GM12864 (cell line): ENCODE measurements at regions not wholly inside any gene's neighbourhood (a gene's known extent, or its start where the extent isn't known, plus 50 kb on each side); places are given as distances from the start of the nearest gene placed in this dataset.
"Not testable (repeated sequence)": the region's sequence is repeated elsewhere in the genome, so short reads cannot be mapped to it uniquely, and the experiment has no call there.

Experiments
- DNase-seq: peaks from one replicate; pipeline ENCODE4 v3.0.0-alpha.2; 2011; ENCODE audit warnings: low read depth
- H3K4me3 ChIP-seq: 2 replicates; pipeline ENCODE4 v1.5.1; 2011; ENCODE audit warnings: mild to moderate bottlenecking, low read depth, low read length, control low read depth
- CTCF ChIP-seq: IDR thresholded peaks from 2 replicates; pipeline ENCODE4 v1.5.1; 2011; ENCODE audit warnings: low read depth, mild to moderate bottlenecking, moderate library complexity, low read length, control low read depth, inconsistent platforms; ENCODE audit errors: missing control alignments

DNA sequence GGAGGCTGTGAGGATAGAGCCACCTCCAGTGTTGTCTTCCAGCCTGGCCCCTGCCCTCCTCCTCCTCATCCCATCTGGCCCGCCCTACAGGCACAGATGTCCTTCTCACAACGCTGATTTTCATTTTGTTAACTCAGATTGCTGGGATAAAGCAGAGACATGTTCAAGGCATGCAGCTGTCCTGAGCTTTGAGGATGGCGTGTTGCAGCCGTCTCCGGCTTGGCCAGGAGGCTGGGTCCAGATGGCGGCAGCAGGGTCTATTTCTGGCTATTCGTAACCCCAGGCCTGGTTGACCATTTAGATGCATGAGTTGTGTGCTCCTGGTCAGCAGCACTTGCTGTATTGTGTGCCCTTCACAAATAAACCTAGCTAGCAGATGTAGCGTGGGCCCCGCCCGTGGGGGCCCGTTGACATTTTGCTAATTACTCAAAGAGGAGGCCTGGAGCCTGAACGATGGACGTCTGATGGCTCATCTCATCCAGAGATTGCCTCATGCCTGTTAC, 185.0 kb downstream of the BANP start:
- not testable (repeated sequence) for DNase-seq

GRCh38 chr16:88136939-88137338, 185.7 kb downstream of the BANP start:
- not testable (repeated sequence) for DNase-seq

More for the DNA sequence above, 185.0 kb downstream of the BANP start:
- not testable (repeated sequence) for H3K4me3 ChIP-seq

GRCh38 chr16:88139141-88139540, 187.9 kb downstream of the BANP start:
- DNase-seq: not testable (repeated sequence)

More at GRCh38 chr16:88136939-88137338, 185.7 kb downstream of the BANP start:
- H3K4me3 ChIP-seq: not testable (repeated sequence)

DNA sequence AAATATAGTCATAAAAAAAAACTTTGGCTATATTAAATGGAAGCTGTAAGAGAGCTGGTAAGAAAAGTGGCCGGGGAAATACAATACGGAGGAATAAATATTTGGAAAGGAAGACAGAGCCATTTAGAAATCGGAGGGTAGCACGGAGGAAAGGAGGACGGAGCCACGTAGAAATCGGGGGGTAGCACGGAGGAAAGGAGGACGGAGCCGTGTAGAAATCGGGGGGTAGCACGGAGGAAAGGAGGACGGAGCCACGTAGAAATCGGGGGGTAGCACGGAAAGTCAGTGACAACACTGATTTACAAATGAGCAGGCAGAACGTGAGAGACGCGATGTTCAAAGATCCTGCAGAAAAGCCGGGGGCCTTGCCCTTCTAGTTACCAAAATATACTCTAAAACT, 189.0 kb downstream of the BANP start:
- not testable (repeated sequence) for DNase-seq, H3K4me3 ChIP-seq

More at GRCh38 chr16:88139141-88139540, 187.9 kb downstream of the BANP start:
- H3K4me3 ChIP-seq: not testable (repeated sequence)

GRCh38 chr16:88141580-88141979, 190.3 kb downstream of the BANP start:
- no peak for DNase-seq

GRCh38 chr16:88142056-88142935, 191.1 kb downstream of the BANP start:
- not testable (repeated sequence) for H3K4me3 ChIP-seq, DNase-seq

More at GRCh38 chr16:88141580-88141979, 190.3 kb downstream of the BANP start:
- no peak overlapping the region for H3K4me3 ChIP-seq
- TF ChIP-seq CTCF: no peak

DNA sequence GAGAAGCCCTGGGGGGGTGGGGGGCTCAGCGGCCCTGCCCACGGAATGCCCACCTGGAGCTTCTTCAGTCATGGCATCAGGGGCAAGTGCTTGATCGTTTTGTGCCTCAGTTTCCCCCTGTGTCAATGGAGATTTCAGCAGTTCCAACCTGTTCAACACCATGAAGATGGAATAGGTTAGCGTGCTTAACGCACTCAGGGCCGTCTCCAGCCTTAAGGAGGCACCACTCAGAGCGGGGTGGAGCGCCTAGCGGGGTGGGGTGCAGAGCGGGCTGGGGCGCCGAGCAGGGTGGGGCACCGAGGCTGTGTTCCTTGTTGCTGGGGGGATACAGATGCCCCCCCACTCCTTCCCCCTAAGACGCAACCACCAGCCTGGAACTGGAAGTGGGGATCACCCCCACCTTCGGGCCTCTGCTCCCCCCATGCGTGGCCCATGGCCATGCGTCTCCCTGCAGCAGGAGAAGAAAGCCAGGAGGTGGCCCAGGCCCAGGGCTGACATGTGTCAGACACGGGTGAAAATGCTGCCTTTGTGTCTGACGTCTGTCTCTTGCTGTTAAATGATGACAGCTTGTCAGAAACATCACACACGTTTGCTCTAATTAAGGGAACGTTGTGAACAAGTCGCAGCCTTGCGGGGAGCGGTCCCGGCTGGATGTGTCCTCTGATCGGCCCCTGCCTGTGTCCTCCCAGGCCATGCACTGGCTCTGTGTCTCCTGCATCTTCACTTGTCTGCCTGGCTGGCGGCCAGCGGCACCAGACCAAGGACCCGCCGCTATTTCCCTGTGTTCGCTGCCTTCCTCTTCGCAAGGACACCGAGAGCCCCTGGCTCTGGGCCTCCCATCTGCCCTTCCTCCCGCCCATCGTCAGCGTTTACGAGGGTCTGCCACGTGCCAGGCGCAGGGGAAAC, 192.1 kb downstream of the BANP start:
- not testable (repeated sequence) for H3K4me3 ChIP-seq, DNase-seq

DNA sequence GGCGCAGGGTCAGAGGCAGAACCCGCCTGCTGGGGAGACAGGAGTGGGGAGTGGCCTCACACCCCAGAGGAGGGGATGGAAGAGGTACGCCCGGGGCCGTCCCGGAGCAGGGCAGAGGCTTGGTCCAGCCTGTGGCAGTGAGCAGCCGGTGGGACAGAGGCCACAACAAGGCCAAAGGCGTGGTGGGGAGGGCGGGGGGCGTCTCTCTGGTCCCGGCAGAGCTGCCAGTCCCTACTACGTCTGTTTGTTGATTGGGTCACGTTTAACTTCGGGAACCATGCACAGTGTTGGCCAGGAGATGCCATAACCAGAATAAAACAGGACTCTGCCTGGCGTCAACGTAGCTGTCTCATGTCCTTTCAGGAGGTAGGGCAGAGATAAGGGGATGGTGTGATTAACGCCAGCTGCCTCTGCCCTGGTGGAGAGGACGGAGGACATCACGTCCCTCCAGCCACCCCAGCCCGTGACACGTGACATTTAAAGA, 192.8 kb downstream of the BANP start:
- H3K4me3 ChIP-seq: no peak overlapping the region
- DNase-seq: no peak
- TF ChIP-seq CTCF: no peak

- not testable (repeated sequence) for DNase-seq, H3K4me3 ChIP-seq
Observed at GRCh38 chr16:88145376-88145775, 194.1 kb downstream of the BANP start.

GRCh38 chr16:88145824-88146405, 194.7 kb downstream of the BANP start:
- H3K4me3 ChIP-seq, DNase-seq: not testable (repeated sequence)

GRCh38 chr16:88148078-88148477, 196.8 kb downstream of the BANP start:
- not testable (repeated sequence) for H3K4me3 ChIP-seq, DNase-seq

- not testable (repeated sequence) for DNase-seq, H3K4me3 ChIP-seq
Observed at GRCh38 chr16:88148682-88149081, 197.4 kb downstream of the BANP start.

DNA sequence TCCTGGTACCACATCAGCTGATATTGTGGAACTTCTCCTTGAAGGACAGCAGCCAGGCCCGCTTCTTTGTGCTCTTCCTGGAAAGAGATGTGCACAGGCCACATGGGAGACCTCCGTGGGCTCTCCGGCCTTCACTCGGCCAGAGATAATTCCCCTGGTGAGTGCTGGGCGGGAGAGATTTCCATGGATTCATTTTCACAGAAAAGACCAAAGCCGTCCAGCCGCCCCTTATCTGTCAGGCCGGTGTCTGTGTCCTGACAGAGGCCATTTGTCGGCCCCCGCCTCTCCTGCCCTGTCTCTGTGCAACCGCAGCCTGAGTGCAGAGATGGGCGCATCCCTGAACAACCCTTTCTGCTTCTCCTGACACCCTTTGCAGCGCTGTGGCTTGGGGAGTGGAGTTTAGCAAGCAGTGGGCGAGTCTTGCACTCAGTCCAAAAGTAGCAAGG, 197.9 kb downstream of the BANP start:
- DNase-seq: not testable (repeated sequence)

GRCh38 chr16:88149663-88150062, 198.4 kb downstream of the BANP start:
- DNase-seq: not testable (repeated sequence)

More for the DNA sequence above, 197.9 kb downstream of the BANP start:
- not testable (repeated sequence) for H3K4me3 ChIP-seq

DNA sequence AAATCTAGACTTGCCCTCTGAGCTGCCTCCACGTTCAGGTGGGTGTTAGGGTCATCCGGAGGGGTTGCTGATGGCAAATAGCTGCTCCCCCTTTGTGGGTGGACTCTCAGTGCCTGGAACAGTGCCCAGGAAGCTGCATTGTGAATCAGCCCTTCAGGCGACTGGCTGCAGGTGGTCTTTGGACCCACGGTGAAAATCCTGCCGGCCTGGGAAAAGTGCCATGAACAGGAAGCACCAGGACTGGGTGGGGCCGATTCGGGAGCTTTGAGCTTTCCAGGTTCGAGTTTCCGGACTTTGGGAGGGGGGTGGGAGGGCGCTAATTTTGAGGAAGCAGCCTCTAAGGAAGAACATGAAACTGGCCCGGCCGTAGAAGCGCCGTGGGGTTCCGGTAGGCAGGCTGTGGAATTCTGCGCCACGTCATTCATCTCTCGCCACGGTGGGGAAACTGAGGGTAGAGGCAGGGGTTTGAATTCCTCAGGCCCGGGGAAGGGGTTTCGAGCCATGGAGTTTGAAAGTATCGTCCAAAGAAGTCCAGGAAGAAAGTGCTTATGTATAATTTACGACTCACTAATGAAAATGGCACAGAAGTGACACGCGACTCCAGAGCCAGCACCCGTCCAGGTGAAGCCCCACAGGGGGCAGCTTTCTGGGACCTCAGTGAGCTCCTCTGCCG, 199.4 kb downstream of the BANP start:
- H3K4me3 ChIP-seq, DNase-seq: not testable (repeated sequence)

More at GRCh38 chr16:88149663-88150062, 198.4 kb downstream of the BANP start:
- not testable (repeated sequence) for H3K4me3 ChIP-seq
